ENCODE measurements at regions not wholly inside any gene's neighbourhood (a gene's known extent, or its start where the extent isn't known, plus 50 kb on each side); places are given as distances from the start of the nearest gene placed in this dataset.

DNA sequence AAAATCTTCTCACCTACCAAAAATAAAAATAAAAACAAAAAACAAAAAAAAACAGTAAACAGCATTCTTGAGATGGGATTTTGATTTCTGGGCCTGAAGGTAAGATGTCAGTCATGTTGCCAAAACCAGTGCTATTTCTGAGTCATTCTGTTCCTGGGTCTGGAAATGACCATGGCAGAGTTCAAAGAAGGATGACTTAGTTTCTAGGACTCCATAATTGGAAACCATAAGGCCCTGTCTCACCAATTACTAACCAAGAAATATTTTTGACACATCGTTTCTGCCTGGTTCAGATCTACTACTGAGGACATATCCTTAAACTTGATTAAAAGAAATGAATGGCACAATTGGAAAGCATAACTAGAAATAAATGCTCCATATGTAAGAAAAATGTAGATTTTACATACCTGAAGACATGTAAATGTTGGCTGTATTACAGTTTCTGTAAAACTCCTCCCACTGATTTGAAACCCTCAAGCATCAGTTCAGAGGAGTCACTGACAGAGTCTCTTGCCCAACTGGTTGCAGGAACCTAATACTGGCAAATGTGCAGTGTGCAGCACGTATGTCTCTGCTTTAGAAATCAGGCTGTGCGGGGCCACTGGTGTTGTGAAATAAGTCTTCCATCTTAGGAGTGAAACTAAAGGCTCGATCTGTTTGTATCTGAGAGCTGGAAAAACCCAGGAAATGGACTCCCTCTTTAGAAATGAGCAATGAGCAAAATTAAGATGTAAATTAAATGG lies 84.8 kb upstream of the EGR2 start:
- TF ChIP-seq POLR2AphosphoS5 (IDR thresholded peaks at IDR 0.05; ENCODE audit: borderline replicate concordance, low read depth, low read length) = no peak
- TF ChIP-seq EZH2 (IDR thresholded peaks at IDR 0.05) = no peak

Measured in SK-N-MC (cell line).